Adrenal gland (tissue), 9 donors: ENCODE measurements at regions not wholly inside any gene's neighbourhood (a gene's known extent, or its start where the extent isn't known, plus 50 kb on each side); places are given as distances from the start of the nearest gene placed in this dataset.

Experiments used
- DNase-seq, 7 donors: peaks; one replicate each; pipeline ENCODE4 v3.0.0-alpha.2; 2019 to 2020
- H3K27ac ChIP-seq, 5 donors: fragments of 200-600 bp; sonication (generic) in 4 of 5; 1 replicate in 3 of 5; 2 replicates in 2 of 5; pipeline versions ENCODE4 v1.5.1 to v1.8.0; 2016 to 2020; ENCODE audit warnings: mild to moderate bottlenecking in 1 of 5
- H3K27me3 ChIP-seq: fragments of 200-600 bp; 2 replicates; pipeline ENCODE4 v1.8.0; 2021
- H3K36me3 ChIP-seq, 2 donors: fragments of 200-600 bp; replicated peaks in 1 of 2; 1 replicate in 1 of 2; 2 replicates in 1 of 2; pipeline versions ENCODE4 v1.5.1 to v1.8.0; 2018 to 2022
- H3K4me1 ChIP-seq, 2 donors: fragments of 200-600 bp; replicated peaks in 1 of 2; 1 replicate in 1 of 2; 2 replicates in 1 of 2; pipeline versions ENCODE4 v1.5.1 to v1.8.0; 2018 to 2021
- H3K4me3 ChIP-seq, 4 donors: fragments of 200-600 bp; sonication (generic) in 3 of 4; one replicate each; pipeline ENCODE4 v1.5.1; 2016 to 2018
- H3K9me3 ChIP-seq, 3 donors: fragments of 200-600 bp; sonication (generic) in 1 of 3; replicated peaks in 1 of 3; 1 replicate in 2 of 3; 2 replicates in 1 of 3; pipeline versions ENCODE4 v1.5.1 to v1.8.0; 2016 to 2021
- POLR2A ChIP-seq, 2 donors: fragments of 450-650 bp; IDR thresholded peaks; one replicate each; pipeline ENCODE4 v1.6.1; 2017; ENCODE audit warnings: antibody characterized with exemption in 2 of 2, mild to moderate bottlenecking in 2 of 2, moderate library complexity in 1 of 2
- WGBS, 4 donors: extraction: QIAGEN DNeasy Blood & Tissue Kit in 2 of 4; methylation state at CpG; one replicate each; pipeline versions ENCODE4 v1.1.5 to v1.1.7; 2013 to 2017; 5-methylcytosine and 5-hydroxymethylcytosine counted together
- intact Hi-C, 2 donors: fragments of 100-400 bp; cut with DNase I; formaldehyde crosslinking; loops; one replicate each; pipeline versions ENCODE4 v1.14.1 to v1.15.0; 2022 to 2023
- TF ChIP-seq, protein P1 (sequence below), 6 experiments: fragments of 450-650 bp in 4 of 6; fragments of 200-600 bp in 2 of 6; sonication (generic) in 1 of 6; IDR thresholded peaks; 1 replicate in 5 of 6; 2 replicates in 1 of 6; pipeline versions ENCODE4 v1.5.1 to v1.8.0; 2016 to 2021; ENCODE audit warnings: antibody characterized with exemption in 6 of 6, mild to moderate bottlenecking in 2 of 6, moderate library complexity in 1 of 6
- donor health status: healthy with polysubstance abuse.
- donor health status: Bipolar disorder and iron deficiency.
- donor health status: DM: yes; HTN: yes; CAD: no.
- donor health status: DM: no; HTN: no; CAD: no.
- donor health status: DM: no; HTN: no; CAD: no.

GRCh38 chr9:104412238-104412637 lies 91.8 kb upstream of the OR13F1 start:
- no peak overlapping the region for H3K27ac ChIP-seq

GRCh38 chr9:104416470-104416869 lies 87.6 kb upstream of the OR13F1 start:
- H3K27ac ChIP-seq = no peak overlapping the region
- H3K4me1 ChIP-seq = no peaks in the 10 kb centered on the region
- H3K9me3 ChIP-seq = no peaks in the 10 kb centered on the region
- no peak overlapping the region for H3K4me3 ChIP-seq
- no peaks in the 10 kb centered on the region for H3K36me3 ChIP-seq
- intact Hi-C loops = no loop called here
- no peaks in the 10 kb centered on the region for H3K27me3 ChIP-seq
- DNase-seq = no peak
- TF ChIP-seq, protein P1, sequence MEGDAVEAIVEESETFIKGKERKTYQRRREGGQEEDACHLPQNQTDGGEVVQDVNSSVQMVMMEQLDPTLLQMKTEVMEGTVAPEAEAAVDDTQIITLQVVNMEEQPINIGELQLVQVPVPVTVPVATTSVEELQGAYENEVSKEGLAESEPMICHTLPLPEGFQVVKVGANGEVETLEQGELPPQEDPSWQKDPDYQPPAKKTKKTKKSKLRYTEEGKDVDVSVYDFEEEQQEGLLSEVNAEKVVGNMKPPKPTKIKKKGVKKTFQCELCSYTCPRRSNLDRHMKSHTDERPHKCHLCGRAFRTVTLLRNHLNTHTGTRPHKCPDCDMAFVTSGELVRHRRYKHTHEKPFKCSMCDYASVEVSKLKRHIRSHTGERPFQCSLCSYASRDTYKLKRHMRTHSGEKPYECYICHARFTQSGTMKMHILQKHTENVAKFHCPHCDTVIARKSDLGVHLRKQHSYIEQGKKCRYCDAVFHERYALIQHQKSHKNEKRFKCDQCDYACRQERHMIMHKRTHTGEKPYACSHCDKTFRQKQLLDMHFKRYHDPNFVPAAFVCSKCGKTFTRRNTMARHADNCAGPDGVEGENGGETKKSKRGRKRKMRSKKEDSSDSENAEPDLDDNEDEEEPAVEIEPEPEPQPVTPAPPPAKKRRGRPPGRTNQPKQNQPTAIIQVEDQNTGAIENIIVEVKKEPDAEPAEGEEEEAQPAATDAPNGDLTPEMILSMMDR (IDR thresholded peaks at IDR 0.05) = no peak
- TF ChIP-seq POLR2A (IDR thresholded peaks at IDR 0.05) = no peak

More at GRCh38 chr9:104412238-104412637, 91.8 kb upstream of the OR13F1 start:
- no peak overlapping the region for H3K4me3 ChIP-seq
- no peaks in the 10 kb centered on the region for H3K27me3 ChIP-seq
- no peaks in the 10 kb centered on the region for H3K9me3 ChIP-seq
- H3K4me1 ChIP-seq = no peaks in the 10 kb centered on the region
- TF ChIP-seq, protein P1 (IDR thresholded peaks at IDR 0.05) = no peak
- TF ChIP-seq POLR2A (IDR thresholded peaks at IDR 0.05) = no peak
- H3K36me3 ChIP-seq = no peaks in the 10 kb centered on the region
- intact Hi-C loops = no loop called here
- no peak for DNase-seq

GRCh38 chr9:104417296-104417695 lies 86.8 kb upstream of the OR13F1 start:
- Histone ChIP-seq H3K36me3 (no peaks in the 10 kb centered on the region), H3K27me3 (no peaks in the 10 kb centered on the region), H3K4me1 (no peaks in the 10 kb centered on the region), H3K27ac (no peak overlapping the region), H3K9me3 (no peaks in the 10 kb centered on the region), H3K4me3 (no peak overlapping the region)
- intact Hi-C loops = no loop called here
- TF ChIP-seq, protein P1 (IDR thresholded peaks at IDR 0.05) = no peak
- TF ChIP-seq POLR2A (IDR thresholded peaks at IDR 0.05) = no peak
- no peak for DNase-seq
- WGBS, 4 donors = 50 to 74% (median 60%) methylated on average over 1 of the region's 1 CpG

GRCh38 chr9:104429031-104429546 lies 75.0 kb upstream of the OR13F1 start:
- intact Hi-C loops = no loop called here
- peaks cover 0 to 6% of the 10 kb centered on the region in 2 donors for H3K36me3 ChIP-seq

More at GRCh38 chr9:104429031-104429546, 75.0 kb upstream of the OR13F1 start:
- no peaks in the 10 kb centered on the region for H3K27me3 ChIP-seq
- H3K4me1 ChIP-seq = no peaks in the 10 kb centered on the region
- H3K27ac ChIP-seq = no peak overlapping the region
- no peak overlapping the region for H3K4me3 ChIP-seq
- H3K9me3 ChIP-seq = no peaks in the 10 kb centered on the region
- WGBS, 4 donors = 40 to 68% (median 62%) methylated on average over 1 to 2 of the region's 2 CpGs
- no peak for DNase-seq
- TF ChIP-seq, protein P1 (IDR thresholded peaks at IDR 0.05) = no peak
- TF ChIP-seq POLR2A (IDR thresholded peaks at IDR 0.05) = no peak
